HEK293T (cell line): ENCODE measurements at regions not wholly inside any gene's neighbourhood (a gene's known extent, or its start where the extent isn't known, plus 50 kb on each side); places are given as distances from the start of the nearest gene placed in this dataset.

ENCODE experiments used
- CTCF ChIA-PET: fragments of 350-600 bp; formaldehyde crosslinking; extraction: SDS; loops from one replicate; lab custom pipeline; 2021; ENCODE audit warnings: antibody characterized with exemption, inconsistent platforms; lab: Yijun Ruan, JAX
- POLR2A ChIA-PET: fragments of 350-600 bp; formaldehyde crosslinking; extraction: SDS; loops from one replicate; lab custom pipeline; 2020; ENCODE audit warnings: antibody characterized with exemption, inconsistent platforms; lab: Yijun Ruan, JAX
- DNase-seq: peaks from one replicate; pipeline ENCODE4 v3.0.0; 2012; ENCODE audit warnings: mixed read lengths; ENCODE audit errors: extremely low spot score
- ARNT ChIP-seq: fragments of 450-650 bp; IDR thresholded peaks from 2 replicates; pipeline ENCODE4 v1.6.1; 2017; ENCODE audit warnings: mild to moderate bottlenecking
- BHLHE40 ChIP-seq: fragments of 450-650 bp; IDR thresholded peaks from 2 replicates; pipeline ENCODE4 v1.6.1; 2016; ENCODE audit warnings: mild to moderate bottlenecking, moderate library complexity, borderline replicate concordance
- CTBP1 ChIP-seq: fragments of 450-650 bp; IDR thresholded peaks from 2 replicates; pipeline ENCODE4 v1.6.1; 2016; ENCODE audit warnings: borderline replicate concordance
- ELF4 ChIP-seq: fragments of 450-650 bp; IDR thresholded peaks from 2 replicates; pipeline ENCODE4 v1.6.1; 2017; ENCODE audit warnings: antibody characterized with exemption
- FOXA1 ChIP-seq: fragments of 450-650 bp; IDR thresholded peaks from 2 replicates; pipeline ENCODE4 v1.6.1; 2016; ENCODE audit warnings: mild to moderate bottlenecking
- FOXK2 ChIP-seq: fragments of 450-650 bp; IDR thresholded peaks from 2 replicates; pipeline ENCODE4 v1.6.1; 2016; ENCODE audit warnings: mild to moderate bottlenecking
- FOXM1 ChIP-seq: fragments of 450-650 bp; IDR thresholded peaks from 2 replicates; pipeline ENCODE4 v1.6.1; 2017; ENCODE audit warnings: mild to moderate bottlenecking, borderline replicate concordance
- HDGF ChIP-seq: fragments of 450-650 bp; IDR thresholded peaks from 2 replicates; pipeline ENCODE4 v1.6.1; 2017; ENCODE audit warnings: antibody characterized with exemption, borderline replicate concordance
- L3MBTL2 ChIP-seq: fragments of 450-650 bp; conservative IDR thresholded peaks from 2 replicates; pipeline ENCODE4 v1.6.1; 2016; ENCODE audit warnings: mild to moderate bottlenecking
- LEF1 ChIP-seq: fragments of 450-650 bp; IDR thresholded peaks from 2 replicates; pipeline ENCODE4 v1.6.1; 2017; ENCODE audit warnings: mild to moderate bottlenecking, borderline replicate concordance
- NFRKB ChIP-seq: fragments of 450-650 bp; IDR thresholded peaks from 2 replicates; pipeline ENCODE4 v1.6.1; 2016; ENCODE audit warnings: mild to moderate bottlenecking, moderate library complexity
- SP1 ChIP-seq: fragments of 450-650 bp; IDR thresholded peaks from 2 replicates; pipeline ENCODE4 v1.6.1; 2017
- SUZ12 ChIP-seq: fragments of 450-650 bp; IDR thresholded peaks from 2 replicates; pipeline ENCODE4 v1.6.1; 2016; ENCODE audit warnings: mild to moderate bottlenecking
- TARDBP ChIP-seq: fragments of 450-650 bp; IDR thresholded peaks from 2 replicates; pipeline ENCODE4 v1.6.1; 2016
- ZNF384 ChIP-seq: fragments of 450-650 bp; IDR thresholded peaks from 2 replicates; pipeline ENCODE4 v1.6.1; 2016
- TF ChIP-seq, protein P1 (sequence below): fragments of 450-650 bp; IDR thresholded peaks from 2 replicates; pipeline ENCODE4 v1.6.1; 2016

GRCh38 chr1:115233598-115233997 is 104.5 kb downstream of the NGF start:
- TF ChIP-seq L3MBTL2 (no peak), FOXM1 (no peak), ELF4 (no peak), ZNF384 (no peak), SUZ12 (no peak), HDGF (no peak), FOXA1 (no peak), SP1 (no peak), CTBP1 (no peak), BHLHE40 (no peak)
- POLR2A ChIA-PET: no interaction called here
- DNase-seq: peak; percentile 23
- CTCF ChIA-PET: no interaction called here

DNA sequence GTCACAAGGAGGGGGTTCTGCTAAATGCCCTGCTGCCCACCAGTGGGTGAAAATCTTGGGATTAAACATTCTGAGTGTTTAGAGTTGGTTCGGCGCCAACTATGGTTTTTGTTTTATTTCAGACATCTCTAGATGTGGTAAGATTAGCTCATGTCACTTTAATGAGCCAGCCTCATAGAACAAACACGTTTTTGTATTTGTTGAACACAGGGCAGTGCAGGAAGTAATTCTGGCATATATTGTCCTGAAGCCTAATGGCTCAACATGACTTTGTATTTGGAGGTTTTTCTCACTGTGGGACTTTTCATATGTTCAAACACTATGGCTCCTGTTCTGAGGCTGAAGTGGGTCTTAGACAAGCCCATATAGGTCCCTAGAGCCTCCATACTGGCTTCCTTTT is 107.8 kb downstream of the NGF start:
- TF ChIP-seq FOXK2 (no peak), FOXA1 (no peak), ARNT (no peak), LEF1 (no peak), SP1 (no peak), BHLHE40 (no peak), SUZ12 (no peak), FOXM1 (no peak), ZNF384 (no peak), ELF4 (no peak), TARDBP (no peak), NFRKB (no peak), L3MBTL2 (no peak), HDGF (no peak), CTBP1 (no peak)
- TF ChIP-seq, protein P1, sequence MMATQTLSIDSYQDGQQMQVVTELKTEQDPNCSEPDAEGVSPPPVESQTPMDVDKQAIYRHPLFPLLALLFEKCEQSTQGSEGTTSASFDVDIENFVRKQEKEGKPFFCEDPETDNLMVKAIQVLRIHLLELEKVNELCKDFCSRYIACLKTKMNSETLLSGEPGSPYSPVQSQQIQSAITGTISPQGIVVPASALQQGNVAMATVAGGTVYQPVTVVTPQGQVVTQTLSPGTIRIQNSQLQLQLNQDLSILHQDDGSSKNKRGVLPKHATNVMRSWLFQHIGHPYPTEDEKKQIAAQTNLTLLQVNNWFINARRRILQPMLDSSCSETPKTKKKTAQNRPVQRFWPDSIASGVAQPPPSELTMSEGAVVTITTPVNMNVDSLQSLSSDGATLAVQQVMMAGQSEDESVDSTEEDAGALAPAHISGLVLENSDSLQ: no peak
- ChIA-PET CTCF (no interaction called here), POLR2A (no interaction called here)
- DNase-seq: no peak

GRCh38 chr1:115229016-115229415 is 109.0 kb downstream of the NGF start:
- ChIA-PET CTCF (no interaction called here), POLR2A (no interaction called here)
- no peak for DNase-seq
- TF ChIP-seq CTBP1 (no peak), NFRKB (no peak), ZNF384 (no peak)

GRCh38 chr1:115228191-115228590 is 109.9 kb downstream of the NGF start:
- no peak for DNase-seq
- no peak for TF ChIP-seq HDGF
- TF ChIP-seq, protein P1: peak; percentile 9; the same call in 1 of the 2 replicates
- POLR2A ChIA-PET: no interaction called here
- CTCF ChIA-PET: no interaction called here

GRCh38 chr1:115227346-115228082 is 110.5 kb downstream of the NGF start:
- TF ChIP-seq ZNF384: no peak
- no peak for TF ChIP-seq BHLHE40
- DNase-seq: no peak
- CTCF ChIA-PET: no interaction called here
- POLR2A ChIA-PET: no interaction called here

DNA sequence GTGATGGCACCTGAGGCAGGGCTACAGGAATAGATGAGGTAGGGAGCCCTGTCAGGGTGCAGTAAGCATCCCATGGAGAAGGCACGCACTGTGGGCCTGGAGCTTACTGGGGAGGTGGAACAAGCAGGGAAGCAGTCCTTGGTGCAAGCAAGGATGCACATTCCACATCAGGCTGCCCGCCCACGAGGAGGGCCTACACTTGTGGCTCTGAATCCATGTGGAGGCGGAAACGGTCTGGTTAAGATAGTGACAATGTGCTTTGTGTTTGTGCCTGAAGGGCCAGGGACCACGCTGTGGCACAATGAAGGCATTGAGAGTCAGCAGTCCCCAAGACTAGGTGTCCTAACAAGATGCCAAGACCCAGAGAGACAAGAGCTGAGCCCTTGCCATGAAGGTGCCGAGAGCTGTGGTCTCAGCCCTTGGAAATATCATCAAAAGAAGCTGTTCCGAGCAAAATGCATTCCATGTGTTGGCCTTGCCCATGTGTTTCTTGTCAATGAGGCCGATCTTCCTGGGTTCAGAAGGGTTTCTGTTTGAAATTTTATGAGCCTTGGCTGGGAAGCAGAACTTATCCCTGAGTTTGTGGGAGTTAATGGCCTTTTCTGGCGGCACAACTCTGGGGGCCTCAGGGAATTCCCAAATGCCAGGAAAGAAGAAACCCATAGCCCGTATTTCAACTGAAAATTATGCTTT is 111.9 kb downstream of the NGF start:
- CTCF ChIA-PET: no interaction called here

DNA sequence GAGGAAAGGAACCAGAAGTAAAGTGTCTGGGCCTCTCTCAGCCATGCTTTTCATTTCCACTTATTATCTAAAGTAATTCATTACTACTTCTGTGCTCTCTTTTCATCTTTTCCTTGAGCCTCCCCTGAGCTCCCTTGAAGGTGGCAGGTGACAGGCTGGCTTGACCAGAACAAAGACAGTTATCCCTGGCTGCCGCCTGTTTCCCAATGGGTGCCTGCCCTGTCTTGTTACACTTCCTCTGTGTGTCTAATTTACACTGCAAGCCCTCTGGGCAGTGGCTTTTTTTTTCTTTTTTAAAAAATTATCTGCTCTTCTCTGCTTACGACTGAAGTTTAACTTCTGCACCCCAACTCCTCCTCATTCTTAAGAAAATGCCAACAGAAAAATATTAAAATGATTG is 113.4 kb downstream of the NGF start:
- POLR2A ChIA-PET: no interaction called here
- CTCF ChIA-PET: no interaction called here
- no peak for TF ChIP-seq SUZ12
- no peak for TF ChIP-seq TARDBP
- no peak for TF ChIP-seq NFRKB
- TF ChIP-seq ELF4: no peak
- no peak for TF ChIP-seq CTBP1
- TF ChIP-seq, protein P1: no peak
- no peak for TF ChIP-seq ZNF384
- TF ChIP-seq BHLHE40: no peak
- no peak for TF ChIP-seq ARNT
- no peak for TF ChIP-seq LEF1
- TF ChIP-seq L3MBTL2: no peak
- no peak for TF ChIP-seq SP1
- TF ChIP-seq FOXK2: no peak
- TF ChIP-seq FOXM1: no peak
- no peak for TF ChIP-seq FOXA1
- no peak for TF ChIP-seq HDGF
- DNase-seq: no peak

More for the DNA sequence above, 111.9 kb downstream of the NGF start:
- TF ChIP-seq SUZ12: no peak
- no peak for TF ChIP-seq SP1
- no peak for DNase-seq
- POLR2A ChIA-PET: no interaction called here
